ENCODE measurements at regions not wholly inside any gene's neighbourhood (a gene's known extent, or its start where the extent isn't known, plus 50 kb on each side); places are given as distances from the start of the nearest gene placed in this dataset.

- no peak for DNase-seq (ENCODE audit: low read depth)
- no peak overlapping the region for H3K4me3 ChIP-seq (ENCODE audit: low read depth, low read length)
- peak; percentile 92 for TF ChIP-seq CTCF (conservative IDR thresholded peaks at IDR 0.05; ENCODE audit: low read depth, low read length)
These were observed 103.0 kb upstream of the VEPH1 start for GRCh38 chr3:157606011-157606851.

DNA sequence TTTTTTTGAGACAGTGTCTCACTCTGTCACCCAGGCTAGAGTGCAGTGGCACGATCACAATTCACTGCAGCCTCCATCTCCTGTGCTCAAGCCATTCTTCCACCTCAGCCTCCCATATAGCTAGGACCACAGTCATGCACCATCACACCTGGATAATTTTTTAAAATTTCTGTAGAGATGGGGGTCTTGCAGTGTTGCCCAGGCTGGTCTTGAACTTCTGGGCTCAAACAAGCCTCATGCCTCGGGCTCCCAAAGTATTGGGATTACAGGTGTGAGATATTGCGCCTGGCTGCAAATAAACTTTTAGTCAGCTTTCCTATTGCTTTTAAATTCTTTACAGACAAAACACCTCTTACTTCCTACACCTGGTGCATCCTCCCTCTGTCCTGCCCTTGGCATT lies 102.1 kb upstream of the VEPH1 start:
- no peak for DNase-seq (ENCODE audit: low read depth)
- no peak overlapping the region for H3K4me3 ChIP-seq (ENCODE audit: low read depth, low read length)

DNA sequence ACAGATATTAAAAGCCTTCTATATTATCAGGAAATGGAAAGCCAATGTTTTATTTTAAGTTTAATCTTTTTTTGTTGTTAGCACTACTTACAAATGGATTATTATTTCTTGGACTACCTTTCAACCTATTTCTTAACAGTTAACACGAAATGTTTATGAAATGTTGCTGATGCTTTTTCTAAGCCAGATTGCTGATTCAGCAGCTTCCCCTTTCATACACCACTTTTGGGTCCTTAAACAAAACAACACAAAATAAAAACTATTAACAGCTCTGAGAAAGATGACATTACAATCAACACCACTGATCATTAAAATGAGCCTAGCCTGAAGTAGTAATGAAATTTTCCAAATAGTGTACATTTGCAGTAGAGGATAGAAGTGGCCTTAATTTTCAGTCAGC lies 99.2 kb upstream of the VEPH1 start:
- no peak for TF ChIP-seq CTCF (conservative IDR thresholded peaks at IDR 0.05; ENCODE audit: low read depth, low read length)
- DNase-seq (ENCODE audit: low read depth) = no peak
- no peak overlapping the region for H3K4me3 ChIP-seq (ENCODE audit: low read depth, low read length)

More for the DNA sequence above, 102.1 kb upstream of the VEPH1 start:
- no peak for TF ChIP-seq CTCF (conservative IDR thresholded peaks at IDR 0.05; ENCODE audit: low read depth, low read length)

DNA sequence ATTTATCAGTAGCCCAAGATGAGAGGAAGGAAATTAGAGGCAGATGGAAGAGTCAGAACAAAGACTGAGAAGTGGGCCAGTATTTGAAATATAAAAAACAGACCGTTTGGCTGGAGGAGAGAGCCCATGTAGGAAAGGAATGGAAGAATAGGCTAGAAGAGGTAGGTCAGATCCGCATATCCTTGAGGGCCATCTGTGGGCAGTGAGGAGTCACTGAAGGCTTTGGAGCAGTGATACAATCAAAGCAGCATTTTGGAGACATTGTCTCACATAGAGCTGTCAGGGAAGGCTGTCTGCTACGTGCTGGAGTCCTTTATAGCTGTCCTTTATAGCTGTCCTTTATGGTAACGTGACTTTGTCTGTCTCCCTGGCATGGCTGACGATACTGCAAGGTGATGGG lies 92.0 kb upstream of the VEPH1 start:
- no peak for DNase-seq (ENCODE audit: low read depth)
- no peak for TF ChIP-seq CTCF (conservative IDR thresholded peaks at IDR 0.05; ENCODE audit: low read depth, low read length)
- H3K4me3 ChIP-seq (ENCODE audit: low read depth, low read length) = no peak overlapping the region

GRCh38 chr3:157594413-157594812 lies 91.2 kb upstream of the VEPH1 start:
- DNase-seq (ENCODE audit: low read depth) = no peak
- no peak overlapping the region for H3K4me3 ChIP-seq (ENCODE audit: low read depth, low read length)
- peak; percentile 9 for TF ChIP-seq CTCF (conservative IDR thresholded peaks at IDR 0.05; ENCODE audit: low read depth, low read length)

DNA sequence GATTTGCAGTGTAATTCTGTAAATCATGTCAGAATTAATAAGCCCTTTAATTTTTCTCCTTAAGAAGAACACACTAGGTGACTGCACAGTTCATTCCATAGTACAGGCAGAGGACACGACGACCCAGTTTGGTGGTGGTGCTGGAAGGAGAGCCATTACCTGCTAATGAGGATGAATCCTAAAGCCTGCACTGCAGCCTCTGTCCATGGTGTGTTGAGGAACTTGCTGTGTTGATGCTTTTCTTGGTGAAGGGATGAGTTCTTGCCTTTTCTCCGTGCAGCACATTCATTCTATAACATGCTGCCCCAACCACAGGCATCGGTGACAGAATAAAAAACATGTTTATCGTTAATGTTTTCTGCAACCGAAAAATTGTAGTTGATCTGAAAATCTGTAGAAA lies 89.6 kb upstream of the VEPH1 start:
- no peak for DNase-seq (ENCODE audit: low read depth)
- no peak for TF ChIP-seq CTCF (conservative IDR thresholded peaks at IDR 0.05; ENCODE audit: low read depth, low read length)
- no peak overlapping the region for H3K4me3 ChIP-seq (ENCODE audit: low read depth, low read length)

DNA sequence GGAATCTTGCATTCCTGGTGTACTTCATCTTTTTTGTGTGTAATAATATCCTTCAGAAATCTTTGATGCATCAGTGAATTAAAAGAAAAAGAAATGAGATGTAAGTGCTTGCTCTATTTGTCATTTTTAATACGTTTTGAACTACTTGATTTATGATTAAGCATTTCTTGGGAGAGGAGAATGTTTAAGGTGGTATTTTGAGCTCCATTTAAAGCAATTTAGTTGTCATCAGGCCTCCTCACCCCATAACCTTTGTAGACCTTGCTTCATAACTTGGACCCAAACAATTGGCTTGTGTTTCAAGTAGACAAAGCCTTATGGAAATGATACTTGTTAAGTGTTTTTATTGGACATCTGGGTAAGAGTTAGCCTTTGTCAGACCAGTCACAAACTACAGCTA lies 87.1 kb upstream of the VEPH1 start:
- H3K4me3 ChIP-seq (ENCODE audit: low read depth, low read length) = no peak overlapping the region
- DNase-seq (ENCODE audit: low read depth) = no peak
- TF ChIP-seq CTCF (conservative IDR thresholded peaks at IDR 0.05; ENCODE audit: low read depth, low read length) = no peak
